HCT116 (cell line): ENCODE measurements at regions not wholly inside any gene's neighbourhood (a gene's known extent, or its start where the extent isn't known, plus 50 kb on each side); places are given as distances from the start of the nearest gene placed in this dataset.

Experiments used
- ATAC-seq: fragments of 200-7000 bp; cut with Tn5 transposase; 2 replicates; pipeline ENCODE4 v1.9.1; 2020; ENCODE audit warnings: mild to moderate bottlenecking, moderate library complexity
- BruUV-seq: library from RNA; stranded (reverse); fragments of 400-500 nt; replicated peaks from 2 replicates; lab custom pipeline; 2021; lab: Mats Ljungman, UMichigan
- CTCF ChIA-PET: fragments of 300-600 bp; sonication (Branson Sonifier 250); formaldehyde crosslinking; loops from one replicate; lab custom pipeline; 2021; ENCODE audit warnings: antibody characterized with exemption; lab: Charles Lee
- POLR2A ChIA-PET: fragments of 300-600, 350-600 bp; sonication (Branson Sonifier 250); formaldehyde crosslinking; loops from one replicate; lab custom pipeline; 2021; ENCODE audit warnings: antibody characterized with exemption; lab: Charles Lee
- RAD21 ChIA-PET, 2 experiments: fragments of 300-600 bp; sonication (Branson Sonifier 250); formaldehyde crosslinking; loops; one replicate each; lab custom pipeline; 2023; ENCODE audit warnings: low total read pairs in 2 of 2; ENCODE audit not compliant: uncharacterized antibody in 2 of 2, unreplicated experiment in 2 of 2, low non-redundant PET in 1 of 2; lab: Charles Lee
- DNase-seq: peaks from one replicate; pipeline ENCODE4 v3.0.0-alpha.2; 2010; ENCODE audit warnings: low read depth, low spot score
- H2AFZ ChIP-seq: fragments of 200-600 bp; shearing (Covaris generic), sonication (generic); 2 replicates; pipeline ENCODE4 v1.6.1; 2017; ENCODE audit warnings: low read depth, mixed run types, mixed read lengths, antibody characterized with exemption, low read length; ENCODE audit not compliant: poor library complexity, severe bottlenecking
- H3K27ac ChIP-seq: 2 replicates; pipeline ENCODE4 v1.5.1; 2012; ENCODE audit warnings: low read depth, low read length
- H3K27me3 ChIP-seq: fragments of 200-600 bp; sonication (generic); 2 replicates; pipeline ENCODE4 v1.6.1; 2016; ENCODE audit warnings: mixed run types, low read length, mixed read lengths; ENCODE audit not compliant: insufficient read depth
- H3K36me3 ChIP-seq, 2 experiments: fragments of 200-500 bp in 1 of 2; fragments of 200-600 bp in 1 of 2; sonication (Bioruptor generic) in 1 of 2; sonication (generic) in 1 of 2; 2 replicates each; pipeline versions ENCODE4 v1.5.1 to v1.6.1; 2014 to 2016; ENCODE audit warnings: low read length in 2 of 2, inconsistent platforms in 1 of 2, mixed read lengths in 1 of 2, mixed run types in 1 of 2; ENCODE audit not compliant: insufficient read depth in 2 of 2, control insufficient read depth in 1 of 2
- H3K4me1 ChIP-seq, 2 experiments: fragments of 200-600 bp in 1 of 2; sonication (generic) in 1 of 2; 2 replicates each; pipeline versions ENCODE4 v1.5.1 to v1.6.1; 2012 to 2017; ENCODE audit warnings: low read length in 2 of 2, inconsistent platforms in 1 of 2, mild to moderate bottlenecking in 1 of 2, mixed read lengths in 1 of 2, mixed run types in 1 of 2, moderate library complexity in 1 of 2; ENCODE audit not compliant: insufficient read depth in 2 of 2, control insufficient read depth in 1 of 2
- H3K4me2 ChIP-seq: fragments of 200-600 bp; sonication (generic); 2 replicates; pipeline ENCODE4 v1.6.1; 2017; ENCODE audit warnings: mixed run types, low read length, mixed read lengths
- H3K4me3 ChIP-seq, 2 experiments: fragments of 200-600 bp in 1 of 2; sonication (generic) in 1 of 2; replicated peaks in 1 of 2; 2 replicates each; pipeline ENCODE4 v1.5.1; 2011 to 2016; ENCODE audit warnings: low read length in 2 of 2, control low read depth in 1 of 2, low read depth in 1 of 2, mild to moderate bottlenecking in 1 of 2, mixed read lengths in 1 of 2, mixed run types in 1 of 2
- H3K79me2 ChIP-seq: fragments of 200-600 bp; sonication (generic); 2 replicates; pipeline ENCODE4 v1.6.1; 2017; ENCODE audit warnings: mild to moderate bottlenecking, mixed run types, low read length, moderate library complexity, mixed read lengths; ENCODE audit not compliant: insufficient read depth
- H3K9ac ChIP-seq: fragments of 200-600 bp; sonication (generic); 2 replicates; pipeline ENCODE4 v1.6.1; 2016; ENCODE audit warnings: low read length, mixed read lengths
- H3K9me2 ChIP-seq: fragments of 200-600 bp; sonication (generic), shearing (Covaris generic); 2 replicates; pipeline ENCODE4 v1.6.1; 2017; ENCODE audit warnings: mixed run types, mild to moderate bottlenecking, moderate library complexity; ENCODE audit not compliant: insufficient read depth
- H3K9me3 ChIP-seq, 2 experiments: fragments of 200-500 bp in 1 of 2; fragments of 200-600 bp in 1 of 2; sonication (Bioruptor generic) in 1 of 2; sonication (generic) in 1 of 2; 2 replicates each; pipeline ENCODE4 v1.6.1; 2014 to 2017; ENCODE audit warnings: low read length in 2 of 2, mixed read lengths in 2 of 2, inconsistent platforms in 1 of 2, low read depth in 1 of 2, mild to moderate bottlenecking in 1 of 2, mixed run types in 1 of 2, moderate library complexity in 1 of 2; ENCODE audit not compliant: control insufficient read depth in 1 of 2, insufficient read depth in 1 of 2
- H4K20me1 ChIP-seq: fragments of 200-600 bp; sonication (generic), shearing (Covaris generic); 2 replicates; pipeline ENCODE4 v1.6.1; 2017; ENCODE audit warnings: mixed run types, mild to moderate bottlenecking, moderate library complexity; ENCODE audit not compliant: insufficient read depth
- ATF3 ChIP-seq: IDR thresholded peaks from 2 replicates; pipeline ENCODE4 v1.6.1; 2012
- CBX3 ChIP-seq: IDR thresholded peaks from 2 replicates; pipeline ENCODE4 v1.6.1; 2012; ENCODE audit warnings: low read depth
- CEBPB ChIP-seq: IDR thresholded peaks from 2 replicates; pipeline ENCODE4 v1.6.1; 2012; ENCODE audit warnings: low read depth
- CTCF ChIP-seq, 3 experiments: fragments of 200-600 bp in 1 of 3; sonication (generic) in 1 of 3; IDR thresholded peaks in 2 of 3; conservative IDR thresholded peaks in 1 of 3; 2 replicates each; pipeline ENCODE4 v1.5.1; 2012 to 2017; ENCODE audit warnings: low read depth in 2 of 3, low read length in 2 of 3, antibody characterized with exemption in 1 of 3, borderline replicate concordance in 1 of 3, control low read depth in 1 of 3, mild to moderate bottlenecking in 1 of 3, mixed read lengths in 1 of 3, mixed run types in 1 of 3, moderate library complexity in 1 of 3; ENCODE audit not compliant: insufficient read depth in 1 of 3
- EZH2 ChIP-seq: fragments of 200-600 bp; sonication (generic); IDR thresholded peaks from 2 replicates; pipeline ENCODE4 v1.6.1; 2017; ENCODE audit warnings: antibody characterized with exemption, mixed run types
- FOSL1 ChIP-seq: IDR thresholded peaks from 2 replicates; pipeline ENCODE4 v1.6.1; 2012; ENCODE audit warnings: low read depth
- POLR2A ChIP-seq: IDR thresholded peaks from 2 replicates; pipeline ENCODE4 v1.7.0; 2011; ENCODE audit warnings: borderline replicate concordance; ENCODE audit not compliant: insufficient read depth, insufficient read length; ENCODE audit errors: extremely low read depth
- POLR2AphosphoS5 ChIP-seq: IDR thresholded peaks from 2 replicates; pipeline ENCODE4 v1.6.1; 2011; ENCODE audit warnings: mild to moderate bottlenecking, low read depth, low read length, moderate library complexity
- RAD21 ChIP-seq: IDR thresholded peaks from 2 replicates; pipeline ENCODE4 v1.6.1; 2012; ENCODE audit warnings: low read depth, mild to moderate bottlenecking
- SRF ChIP-seq: IDR thresholded peaks from 2 replicates; pipeline ENCODE4 v1.6.1; 2012; ENCODE audit warnings: low read depth
- TCF7L2 ChIP-seq: IDR thresholded peaks from 2 replicates; pipeline ENCODE4 v1.7.0; 2011; ENCODE audit warnings: borderline replicate concordance, inconsistent platforms; ENCODE audit not compliant: insufficient read depth, insufficient read length; ENCODE audit errors: extremely low read depth
- YY1 ChIP-seq: IDR thresholded peaks from 2 replicates; pipeline ENCODE4 v1.6.1; 2011; ENCODE audit warnings: low read length, low read depth, moderate library complexity, mild to moderate bottlenecking; ENCODE audit not compliant: insufficient replicate concordance; ENCODE audit errors: extremely low read depth
- ZFX ChIP-seq: fragments of 450-650 bp; IDR thresholded peaks from 2 replicates; pipeline ENCODE4 v1.6.1; 2017
- ZNF274 ChIP-seq: fragments of 200-500 bp; sonication (Bioruptor generic); IDR thresholded peaks from 2 replicates; pipeline ENCODE4 v1.6.1; 2014; ENCODE audit warnings: mild to moderate bottlenecking, low read depth, low read length, inconsistent platforms
- intact Hi-C: fragments of 100-400 bp; cut with micrococcal nuclease; formaldehyde crosslinking; loops from 2 replicates; pipeline ENCODE4 v1.10.0; 2022

DNA sequence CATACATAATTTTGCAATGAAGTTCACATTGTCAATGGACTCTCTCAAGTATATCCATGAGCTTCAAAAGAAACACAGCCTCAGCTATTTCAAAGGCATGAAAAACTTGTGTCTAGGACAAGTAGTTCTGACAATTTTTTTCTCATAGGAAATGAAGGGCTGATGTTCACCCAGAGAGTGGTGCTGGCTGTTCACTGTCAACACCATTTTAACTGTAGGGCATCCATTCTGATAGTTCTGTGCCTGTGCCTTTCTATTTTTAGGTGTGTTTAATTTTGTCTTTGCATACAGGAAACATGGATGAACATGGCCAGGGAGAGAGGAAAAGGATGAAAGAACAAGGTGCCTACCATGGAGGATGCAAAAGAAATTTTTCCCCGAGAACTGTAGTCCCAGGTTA lies 135.3 kb upstream of the MAP9 start:
- CTCF ChIA-PET, result no interaction called here
- Histone ChIP-seq H3K9me2 (no peaks in the 10 kb centered on the region), H2AFZ (no peak overlapping the region), H3K4me3 (no peak overlapping the region), H4K20me1 (no peaks in the 10 kb centered on the region), H3K36me3 (no peaks in the 10 kb centered on the region), H3K4me2 (no peak overlapping the region), H3K9ac (no peak overlapping the region), H3K27ac (no peak overlapping the region), H3K9me3 (no peaks in the 10 kb centered on the region), H3K79me2 (no peaks in the 10 kb centered on the region), H3K27me3 (no peaks in the 10 kb centered on the region), H3K4me1 (no peaks in the 10 kb centered on the region)
- ATAC-seq (no peak), DNase-seq (no peak)
- RAD21 ChIA-PET, result no interaction called here
- POLR2A ChIA-PET, result no interaction called here
- intact Hi-C loops, result no loop called here
- TF ChIP-seq CTCF (IDR thresholded peaks at IDR 0.05 in 2 of 3, conservative IDR thresholded peaks at IDR 0.05 in 1 of 3; ENCODE audit: borderline replicate concordance in 1 of 3, insufficient read depth in 1 of 3, low read depth in 2 of 3, low read length in 2 of 3) (no peak), ATF3 (no peak), TCF7L2 (no peak), SRF (no peak), CEBPB (no peak), FOSL1 (no peak), POLR2AphosphoS5 (no peak), CBX3 (no peak), ZNF274 (no peak)
- BruUV-seq, result no TSS peak

- no peak for TF ChIP-seq CEBPB
- TF ChIP-seq POLR2A, result no peak
- no peak for TF ChIP-seq RAD21
- TF ChIP-seq EZH2, result no peak
- TF ChIP-seq YY1, result no peak
- TF ChIP-seq CBX3, result no peak
- no peak for TF ChIP-seq FOSL1
- TF ChIP-seq ZFX, result no peak
- TF ChIP-seq ZNF274, result no peak
- Histone ChIP-seq H3K9me2 (no peaks in the 10 kb centered on the region), H2AFZ (no peak overlapping the region), H3K9ac (no peak overlapping the region), H3K36me3 (no peaks in the 10 kb centered on the region), H3K4me3 (no peak overlapping the region), H4K20me1 (no peaks in the 10 kb centered on the region), H3K9me3 (no peaks in the 10 kb centered on the region), H3K27me3 (no peaks in the 10 kb centered on the region), H3K4me1 (no peaks in the 10 kb centered on the region), H3K79me2 (no peaks in the 10 kb centered on the region), H3K27ac (no peak overlapping the region), H3K4me2 (no peak overlapping the region)
- DNase-seq (no peak), ATAC-seq (no peak)
- POLR2A ChIA-PET, result no interaction called here
- CTCF ChIA-PET, result no interaction called here
- no TSS peak for BruUV-seq
- intact Hi-C loops, result no loop called here
- RAD21 ChIA-PET, result no interaction called here
These were observed 134.0 kb upstream of the MAP9 start for GRCh38 chr4:155510771-155511170.
